ENCODE measurements at regions not wholly inside any gene's neighbourhood (a gene's known extent, or its start where the extent isn't known, plus 50 kb on each side); places are given as distances from the start of the nearest gene placed in this dataset.
"Not testable (repeated sequence)": the region's sequence is repeated elsewhere in the genome, so short reads cannot be mapped to it uniquely, and the experiment has no call there.

DNA sequence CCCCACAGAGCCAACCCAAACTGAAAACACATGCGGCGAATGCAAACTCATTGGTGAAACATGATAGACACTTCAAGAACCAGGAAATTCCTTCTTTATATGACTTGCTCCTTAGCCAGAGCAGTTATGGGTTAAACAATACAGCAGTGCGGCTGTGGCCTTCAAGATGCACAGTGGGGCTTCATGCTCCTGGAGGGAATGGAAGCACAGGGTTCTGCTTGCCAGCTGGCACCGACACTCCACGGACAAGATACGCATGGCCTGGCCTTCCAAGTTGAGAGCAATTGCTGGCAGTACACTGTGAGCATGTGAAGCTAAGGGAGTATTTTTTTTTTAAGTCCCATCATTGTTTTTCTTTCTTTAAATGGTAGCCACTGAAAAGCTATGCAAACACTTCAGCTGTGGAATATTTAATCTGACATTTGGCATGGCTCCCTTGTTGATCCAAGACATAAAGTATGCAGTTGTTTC lies 451.6 kb upstream of the CD180 start:
- DNase-seq (ENCODE audit: low read depth in 2 of 2): no peak

DNA sequence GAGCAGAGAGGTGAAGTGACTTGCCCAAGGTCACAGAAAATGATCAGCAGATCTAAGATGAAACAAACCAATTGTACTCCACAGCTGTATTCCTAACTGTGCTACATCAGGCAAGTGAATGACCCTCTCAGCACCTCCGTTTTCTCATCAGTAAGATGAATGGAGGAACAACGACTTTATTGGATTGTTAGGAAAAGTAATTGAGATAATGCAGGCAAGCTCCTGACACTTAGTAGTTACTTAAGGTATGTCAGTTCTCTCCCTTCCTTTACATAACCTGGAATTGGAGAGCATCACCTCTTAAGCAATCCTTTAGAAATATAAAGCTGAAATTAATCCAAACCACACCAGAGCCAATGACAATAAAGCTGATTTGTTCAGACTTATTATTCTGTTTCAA lies 451.2 kb upstream of the CD180 start:
- DNase-seq (ENCODE audit: low read depth in 2 of 2): no peak

DNA sequence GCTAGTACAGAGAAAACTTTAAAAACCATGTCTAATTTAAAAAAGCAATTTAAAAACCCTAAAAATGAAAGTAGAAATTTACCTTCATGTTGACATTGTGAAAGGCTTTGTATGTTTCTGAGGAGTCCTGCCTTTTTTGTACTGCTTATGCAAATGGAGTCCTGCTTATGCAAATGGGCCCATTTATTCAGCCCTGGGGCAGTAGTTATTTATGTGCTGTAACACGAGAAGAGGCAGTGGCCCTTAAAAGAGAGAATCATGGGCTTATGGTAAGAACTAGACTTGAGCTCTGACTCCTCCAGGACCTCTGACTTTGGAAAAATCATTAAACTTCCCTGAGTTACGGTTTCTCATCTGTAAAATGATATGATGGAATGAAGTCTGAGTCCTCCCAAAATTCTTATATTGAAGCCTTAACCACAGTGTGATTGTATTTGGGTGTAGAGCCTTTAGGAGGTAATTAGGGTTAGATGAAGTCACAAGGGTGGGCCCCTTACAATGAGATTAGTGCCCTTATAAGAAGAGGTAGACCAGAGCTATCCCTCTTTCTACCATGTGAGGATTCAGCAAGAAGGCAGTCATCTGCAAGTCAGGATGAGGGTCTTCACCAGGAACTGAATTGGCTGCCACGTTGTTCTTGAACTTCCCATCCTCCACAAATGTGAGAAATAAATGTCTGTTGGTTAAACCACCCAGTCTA lies 447.8 kb upstream of the CD180 start:
- no peak for DNase-seq (ENCODE audit: low read depth in 2 of 2)

DNA sequence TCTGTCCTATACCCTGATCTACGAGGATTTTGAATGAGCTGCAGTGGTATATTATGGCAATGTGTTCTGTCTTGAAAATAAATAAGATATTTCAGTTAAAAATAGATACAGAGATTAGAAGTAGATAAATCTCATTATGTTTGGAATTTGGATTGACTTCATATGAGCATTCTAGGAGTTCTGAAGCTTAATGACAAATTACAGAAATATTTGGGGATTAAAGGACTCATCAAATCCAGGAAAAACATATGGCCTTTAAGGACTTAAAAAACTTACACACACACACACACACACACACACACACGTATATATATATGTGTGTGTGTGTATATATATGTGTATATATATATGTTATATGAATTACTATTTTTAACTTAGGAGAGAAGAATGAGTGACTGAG lies 446.9 kb upstream of the CD180 start:
- DNase-seq (ENCODE audit: low read depth in 2 of 2): no peak

DNA sequence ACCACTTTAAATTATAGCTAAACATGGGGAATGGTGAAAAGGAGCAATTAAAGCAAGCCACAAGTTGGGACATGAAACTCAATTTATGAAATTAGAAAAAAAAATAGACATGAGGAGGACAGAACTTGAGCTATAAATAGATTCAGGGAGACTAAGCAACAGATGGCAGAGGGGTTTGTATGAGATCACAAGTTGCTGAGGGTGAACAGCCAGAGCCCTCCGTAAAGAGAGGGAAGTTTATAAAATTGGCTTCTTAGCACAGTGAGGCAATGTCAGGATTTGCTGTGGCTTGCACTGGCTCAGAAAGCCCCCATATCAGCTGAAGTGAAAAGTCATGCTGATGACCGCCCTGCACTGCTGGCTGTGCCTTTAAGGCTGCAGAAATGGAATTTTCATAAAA lies 443.4 kb upstream of the CD180 start:
- no peak for DNase-seq (ENCODE audit: low read depth in 2 of 2)

DNA sequence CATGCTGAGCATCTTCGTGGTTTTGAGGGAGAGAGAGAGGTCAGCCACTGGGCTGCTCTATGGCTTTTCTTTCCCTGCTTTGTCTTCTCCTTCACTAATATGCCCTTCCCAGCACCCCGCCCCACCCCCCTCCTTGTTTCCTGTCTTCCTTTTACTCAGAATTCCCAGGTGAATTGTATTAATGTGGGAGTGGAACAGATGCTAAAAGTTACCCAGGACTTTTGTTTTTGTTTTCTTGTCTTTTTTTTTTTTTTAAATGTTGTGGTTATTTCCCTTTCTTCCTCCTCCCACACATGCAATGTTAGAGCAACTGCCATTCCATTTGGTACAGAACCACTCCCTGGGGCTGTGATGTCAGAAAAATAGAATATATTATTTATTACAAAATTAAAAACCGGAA lies 442.7 kb upstream of the CD180 start:
- no peak for DNase-seq (ENCODE audit: low read depth in 2 of 2)

DNA sequence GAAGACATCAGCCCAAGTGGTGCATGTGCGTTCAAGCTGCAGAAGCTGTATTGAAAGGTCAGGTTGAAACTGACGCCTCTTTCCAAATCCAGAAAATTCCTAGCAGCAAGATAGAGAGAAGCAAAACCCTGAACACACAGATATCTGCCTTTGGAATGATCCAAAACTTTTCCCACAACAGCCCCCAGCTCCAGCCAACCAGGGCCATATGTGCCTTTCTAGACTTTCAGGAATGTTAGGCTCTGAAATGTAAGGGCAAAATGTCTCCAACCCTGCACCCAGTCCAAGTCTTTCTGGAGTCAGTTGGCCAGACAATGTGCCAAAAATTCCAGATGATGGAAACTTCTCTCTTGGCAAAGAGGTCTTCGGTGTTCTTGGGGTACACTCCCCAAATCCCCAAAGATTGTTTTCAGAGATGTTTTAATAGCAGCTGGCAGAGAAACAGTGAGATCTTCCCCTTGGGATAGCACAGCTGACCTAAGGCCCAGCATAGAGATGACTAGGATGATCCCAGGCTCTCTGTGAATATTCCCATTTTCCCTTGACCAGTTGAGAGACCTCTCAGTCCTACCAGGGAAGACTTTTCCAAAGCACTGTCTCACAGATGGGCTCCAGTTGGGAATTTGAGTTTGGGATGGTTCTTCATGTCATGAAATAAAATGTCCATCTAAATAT lies 440.4 kb upstream of the CD180 start:
- DNase-seq (ENCODE audit: low read depth in 2 of 2): no peak

DNA sequence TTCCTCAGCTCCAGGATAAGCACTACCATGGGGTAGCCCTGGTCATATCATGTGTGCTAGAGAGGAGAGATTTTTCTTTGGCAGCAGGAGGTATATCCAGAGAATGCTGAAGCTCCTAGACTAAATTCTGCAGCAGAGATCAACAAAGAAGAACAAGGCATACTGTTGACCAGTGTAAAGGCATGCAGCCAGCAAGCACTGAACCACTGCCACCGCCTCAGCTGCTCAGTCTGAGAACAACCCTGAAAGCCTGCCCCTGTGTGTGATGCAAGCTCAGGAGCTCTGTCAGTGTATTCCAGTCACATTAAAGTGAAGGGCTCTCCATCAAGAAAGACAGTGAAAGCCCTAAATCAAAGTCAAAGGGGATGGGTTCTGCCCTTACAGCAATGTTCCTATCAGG lies 439.5 kb upstream of the CD180 start:
- DNase-seq (ENCODE audit: low read depth in 2 of 2): no peak

DNA sequence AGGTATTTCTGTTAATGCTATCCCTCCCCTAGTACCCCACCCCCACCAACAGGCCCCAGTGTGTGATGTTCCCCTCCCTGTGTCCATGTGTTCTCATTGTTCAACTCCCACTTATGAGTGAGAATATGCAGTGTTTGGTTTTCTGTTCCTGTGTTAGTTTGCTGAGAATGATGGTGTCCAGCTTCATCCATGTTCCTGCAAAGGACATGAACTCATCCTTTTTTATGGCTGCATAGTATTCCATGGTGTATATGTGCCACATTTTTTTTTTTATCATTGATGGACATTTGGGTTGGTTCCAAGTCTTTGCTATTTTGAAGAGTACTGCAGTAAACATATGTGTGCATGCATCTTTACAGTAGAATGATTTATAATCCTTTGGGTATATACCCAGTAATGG lies 430.5 kb upstream of the CD180 start:
- DNase-seq (ENCODE audit: low read depth in 2 of 2): not testable (repeated sequence)

DNA sequence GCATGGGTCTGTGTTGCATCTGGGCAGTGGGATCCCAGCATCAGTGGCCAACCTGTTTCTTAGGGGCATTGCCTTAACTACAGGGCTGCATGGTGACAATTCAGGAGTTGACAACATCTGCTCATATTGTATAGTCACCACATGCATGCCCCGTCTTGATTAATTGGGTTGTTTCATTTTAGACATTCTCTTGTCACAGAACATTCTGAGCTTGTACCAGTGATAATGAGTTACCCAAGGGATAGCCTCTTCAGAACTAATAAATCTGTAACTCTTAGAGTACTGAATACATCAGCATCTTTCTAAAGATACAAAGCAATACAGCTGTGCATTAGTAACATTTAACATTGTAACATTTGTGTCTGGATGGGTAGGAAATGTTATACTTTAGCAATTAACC lies 426.5 kb upstream of the CD180 start:
- DNase-seq (ENCODE audit: low read depth in 2 of 2): no peak

DNA sequence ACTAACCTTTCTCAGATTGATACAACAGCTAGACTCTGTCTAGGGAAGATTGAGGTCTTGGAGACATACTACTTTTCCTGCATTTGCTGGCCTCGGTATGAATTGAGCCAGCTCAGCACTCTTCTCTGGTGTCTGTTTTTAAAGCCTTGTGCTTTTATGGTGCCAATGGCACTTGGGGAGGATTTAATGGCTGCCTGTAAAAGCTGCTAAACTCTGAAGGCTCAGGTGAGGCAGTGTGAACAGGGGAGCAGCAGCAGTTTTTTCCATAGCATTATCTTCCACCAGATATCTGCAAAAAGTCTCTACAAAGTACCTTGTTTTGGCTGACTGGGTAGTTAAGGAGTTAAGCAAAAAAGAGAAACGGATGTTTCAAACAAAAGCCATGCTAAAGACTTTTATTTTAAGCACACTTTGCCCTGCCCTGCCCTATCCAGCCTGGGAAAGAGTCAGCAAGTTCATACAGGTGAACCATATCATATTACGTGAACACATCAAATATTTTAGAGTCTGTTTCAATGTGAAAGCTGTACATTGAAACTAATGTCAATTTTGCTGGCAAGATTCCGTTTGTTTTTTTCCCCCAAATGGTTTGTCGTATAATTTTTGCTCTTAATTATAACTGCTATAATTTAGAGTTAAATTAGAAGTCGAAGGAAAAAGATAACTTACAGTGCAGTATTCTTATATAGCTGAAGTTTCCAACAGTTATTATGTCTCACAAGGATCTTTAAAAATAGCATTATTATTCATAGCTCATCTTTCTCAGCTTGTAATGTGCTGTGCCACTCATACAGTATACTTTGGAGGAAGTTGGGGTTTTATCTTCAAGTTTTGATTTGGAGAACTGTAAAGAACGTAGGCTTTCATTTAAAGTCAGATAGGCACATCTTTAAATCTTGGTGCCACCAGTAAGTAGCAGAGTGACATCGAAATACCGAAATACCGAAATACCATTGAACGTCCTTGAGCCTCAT lies 424.1 kb upstream of the CD180 start:
- DNase-seq (ENCODE audit: low read depth in 2 of 2): no peak

DNA sequence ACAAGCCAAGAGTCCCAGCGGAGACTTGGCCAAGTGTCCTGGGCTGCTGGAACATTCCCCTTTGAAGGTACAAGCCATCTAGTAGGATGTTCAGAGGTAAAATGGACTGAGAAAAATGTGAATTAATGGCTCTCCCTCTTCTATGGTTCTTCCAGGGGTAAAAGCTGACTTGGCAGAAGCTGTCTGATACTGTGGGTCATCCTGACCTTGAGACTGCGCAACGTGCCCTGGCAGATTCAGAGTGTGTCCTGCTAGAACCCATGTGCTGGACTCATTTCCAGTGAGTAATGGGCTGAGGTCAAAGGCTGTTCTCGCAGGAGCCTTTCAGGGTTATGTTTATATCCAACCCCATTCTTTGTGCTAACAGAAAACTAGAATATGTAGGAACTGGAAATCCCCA lies 423.0 kb upstream of the CD180 start:
- DNase-seq (ENCODE audit: low read depth in 2 of 2): no peak

DNA sequence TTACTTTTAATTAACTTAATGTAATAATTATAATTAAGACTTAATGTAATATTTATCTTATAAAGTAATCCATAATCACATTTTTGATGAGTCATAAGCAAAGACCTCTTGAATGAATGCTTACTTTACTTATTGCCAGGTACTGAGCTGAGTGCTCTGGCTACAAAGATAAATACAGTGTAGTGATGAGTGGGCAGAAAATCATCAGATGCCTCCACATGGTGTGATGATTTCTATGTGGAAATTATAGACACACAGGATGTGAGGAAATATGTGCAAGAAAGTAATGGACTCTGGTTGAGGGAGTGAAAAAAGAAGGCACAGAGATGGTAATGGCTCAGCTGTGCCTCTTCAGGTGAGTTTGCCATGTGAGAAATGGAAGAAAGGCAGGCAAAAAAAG lies 422.6 kb upstream of the CD180 start:
- no peak for DNase-seq (ENCODE audit: low read depth in 2 of 2)

DNA sequence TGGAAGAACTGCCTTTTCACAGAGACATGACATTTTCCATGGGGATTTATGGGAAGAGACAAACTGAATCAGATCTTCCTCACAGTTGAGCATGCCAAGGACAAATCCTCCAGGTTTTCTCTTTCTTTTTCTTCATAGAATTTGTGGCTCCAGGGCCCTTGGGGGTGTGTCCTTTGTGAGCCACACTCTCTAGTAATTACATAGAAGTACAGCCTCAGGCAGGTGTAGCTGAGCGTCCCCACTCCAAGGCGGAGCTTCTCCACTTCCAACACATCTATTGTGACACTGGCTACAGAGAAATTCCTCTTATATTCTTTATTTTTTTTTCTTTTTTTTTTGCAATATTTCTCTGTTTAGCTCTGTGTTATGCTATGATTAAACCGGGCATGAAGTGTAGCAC lies 420.5 kb upstream of the CD180 start:
- DNase-seq (ENCODE audit: low read depth in 2 of 2): no peak

DNA sequence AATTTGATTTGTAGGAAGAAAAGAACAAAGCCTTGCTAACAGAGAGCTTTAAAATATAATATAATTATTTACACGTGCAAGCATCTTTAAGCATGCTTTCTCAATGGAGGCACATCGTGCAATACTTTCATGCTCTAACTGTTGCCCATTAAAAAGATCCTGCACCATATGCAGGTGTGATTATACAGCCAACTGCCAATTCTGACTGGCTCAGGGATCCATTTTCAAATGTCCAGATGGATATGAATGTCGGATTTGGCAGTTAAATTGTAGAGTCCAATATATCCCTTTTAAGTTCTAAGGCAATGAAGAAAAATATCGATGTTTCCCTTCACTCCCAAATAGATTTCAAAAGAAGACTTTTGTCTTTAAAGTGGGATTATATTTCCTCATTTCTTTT lies 416.4 kb upstream of the CD180 start:
- DNase-seq (ENCODE audit: low read depth in 2 of 2): no peak

DNA sequence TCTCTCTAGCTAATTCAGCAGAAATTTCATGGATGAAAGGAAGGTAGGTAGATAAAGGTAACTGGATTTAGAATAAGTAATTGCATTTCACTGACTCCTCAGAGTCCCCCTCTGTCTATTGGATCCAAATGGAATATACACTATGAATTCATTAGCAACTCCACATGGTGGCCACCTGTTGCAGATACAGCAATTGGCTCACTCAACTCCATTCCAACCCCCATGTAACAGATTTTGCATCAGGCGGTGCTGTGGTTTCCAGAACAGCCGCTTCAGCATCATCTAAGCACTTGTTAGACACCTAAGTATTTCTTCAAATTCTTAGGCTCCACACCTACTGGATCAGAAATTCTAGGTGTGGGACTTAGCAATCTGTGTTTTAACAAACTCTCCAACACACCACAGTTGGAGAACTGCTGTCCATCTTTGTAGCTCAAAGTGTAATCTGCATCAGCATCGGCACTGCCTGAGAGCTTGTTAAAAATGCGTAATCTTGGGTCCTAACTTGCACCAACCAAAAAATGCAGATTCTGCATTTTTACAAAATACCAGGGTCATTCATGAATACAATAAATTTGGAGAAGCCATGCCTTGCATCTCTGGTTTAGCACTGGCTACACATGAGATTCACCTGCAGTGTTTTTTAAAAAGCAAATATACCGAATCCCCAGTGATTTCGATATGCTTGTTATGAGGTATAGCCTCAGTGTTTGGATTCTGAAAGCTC lies 413.8 kb upstream of the CD180 start:
- no peak for DNase-seq (ENCODE audit: low read depth in 2 of 2)

DNA sequence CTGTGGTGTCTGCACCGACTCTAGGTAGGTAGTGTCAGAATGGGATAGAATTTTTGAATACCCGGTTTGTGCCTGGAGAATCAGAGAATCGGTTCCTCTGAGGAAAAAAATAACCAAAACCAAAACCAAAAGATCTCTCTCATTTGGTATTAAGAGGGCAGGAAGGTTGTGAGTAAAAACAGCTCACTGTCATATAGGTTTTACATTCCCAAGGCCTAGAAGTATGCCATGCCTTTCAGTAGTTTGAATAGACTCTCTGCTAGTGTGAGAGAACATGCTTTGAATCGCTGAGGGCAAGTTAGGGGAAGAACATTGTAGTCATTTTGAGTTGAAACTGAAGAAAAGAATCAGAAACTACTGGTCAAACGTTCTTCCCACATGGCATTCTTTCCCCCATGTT lies 411.4 kb upstream of the CD180 start:
- no peak for DNase-seq (ENCODE audit: low read depth in 2 of 2)

DNA sequence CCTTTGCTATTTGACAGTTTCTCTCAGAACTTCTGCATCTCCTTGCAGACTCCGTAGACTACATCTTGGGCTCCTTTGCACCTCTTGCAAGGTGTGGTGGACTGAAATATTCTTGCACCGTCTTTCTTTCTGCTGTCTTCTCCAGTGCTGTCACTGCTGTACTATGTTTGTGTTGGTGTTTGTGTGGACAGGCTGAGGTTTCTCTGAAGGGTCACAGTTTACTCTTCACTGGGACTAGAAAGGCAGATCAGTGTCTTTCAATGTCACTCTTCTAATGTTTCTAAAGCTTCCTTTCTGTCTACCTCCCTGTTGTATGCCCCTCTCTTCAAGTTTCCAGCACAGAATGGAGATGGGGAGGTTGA lies 410.0 kb upstream of the CD180 start:
- DNase-seq (ENCODE audit: low read depth in 2 of 2): no peak

DNA sequence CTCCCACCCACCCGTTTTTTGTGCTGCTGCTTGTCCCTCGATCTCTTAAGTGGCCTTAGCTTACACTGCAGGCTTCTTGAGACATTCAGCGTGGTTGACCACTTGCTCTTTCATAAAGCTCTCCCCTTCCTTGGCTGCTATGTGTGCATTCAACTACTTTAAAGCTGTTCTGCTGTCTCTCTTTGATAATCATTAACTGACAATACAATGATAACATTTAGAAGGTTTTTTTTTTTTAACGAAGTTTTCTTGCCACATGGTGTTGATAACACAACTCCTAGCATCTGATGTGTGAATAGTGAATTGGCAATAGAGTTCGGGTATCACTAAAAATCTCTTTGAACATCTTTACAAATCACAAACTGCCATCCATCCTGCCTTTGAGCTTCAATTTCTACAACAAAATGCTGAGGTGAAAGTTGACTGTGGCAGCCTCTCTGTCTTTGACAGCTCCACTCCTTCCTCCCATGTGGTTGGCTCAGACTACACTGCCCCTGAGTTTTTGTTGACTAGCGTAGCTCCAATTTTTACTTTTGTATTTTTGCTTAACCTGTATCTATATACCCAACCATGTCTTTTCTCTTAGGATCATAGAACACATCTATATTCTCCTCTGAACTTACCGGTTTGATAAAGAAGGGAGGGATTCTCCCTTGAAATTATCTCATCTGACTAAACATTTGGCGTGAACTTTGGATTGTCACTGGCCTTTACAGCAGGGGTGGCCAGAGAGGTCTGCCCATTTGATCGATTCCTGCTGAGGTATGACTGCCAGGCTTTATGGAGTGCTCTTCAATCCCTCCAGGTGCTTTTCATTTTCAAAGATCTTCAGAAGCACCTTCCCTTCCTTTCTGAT lies 409.4 kb upstream of the CD180 start:
- no peak for DNase-seq (ENCODE audit: low read depth in 2 of 2)

DNA sequence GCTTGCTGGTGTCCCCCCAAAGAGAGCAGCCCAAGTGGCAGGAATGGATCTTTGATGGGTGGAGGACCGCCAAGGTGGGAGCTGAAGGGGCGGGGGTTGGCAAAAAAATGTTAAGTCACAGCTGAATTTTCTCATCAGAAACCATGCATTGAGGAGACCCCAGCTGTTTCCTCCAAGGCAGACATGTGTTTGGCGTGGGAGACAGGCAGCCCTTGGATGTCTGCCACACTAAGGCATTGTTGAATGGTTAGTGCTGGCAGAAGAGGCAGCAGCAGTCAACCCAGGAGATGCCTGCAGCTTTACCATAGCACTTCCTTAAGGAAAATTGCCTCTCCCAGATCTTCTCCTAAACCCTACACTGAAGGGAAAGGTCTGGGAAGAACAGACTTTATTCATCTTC lies 394.9 kb upstream of the CD180 start:
- DNase-seq (ENCODE audit: low read depth in 2 of 2): no peak

DNA sequence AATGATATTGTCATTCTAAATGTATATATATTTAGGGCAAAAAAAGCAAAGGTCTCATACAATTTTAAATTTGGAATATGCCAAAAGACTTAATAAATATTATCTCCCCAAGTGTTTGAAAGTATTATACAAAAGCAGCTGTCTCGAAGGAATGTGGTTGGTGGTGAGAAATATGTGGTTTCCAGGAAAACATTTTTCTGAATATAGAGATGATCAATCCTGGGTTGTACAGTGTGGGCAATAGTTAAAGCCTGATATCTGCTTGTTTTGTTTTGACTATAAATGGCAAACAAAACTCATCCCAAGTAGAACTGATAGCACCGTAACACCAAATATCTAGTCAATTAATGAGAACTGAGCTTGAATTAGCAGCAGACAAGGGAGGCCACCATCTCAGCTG lies 391.8 kb upstream of the CD180 start:
- DNase-seq (ENCODE audit: low read depth in 2 of 2): no peak
